GM12878 (cell line): ENCODE measurements at regions not wholly inside any gene's neighbourhood (a gene's known extent, or its start where the extent isn't known, plus 50 kb on each side); places are given as distances from the start of the nearest gene placed in this dataset.
A peak's percentile ranks its signal among the peaks of the same experiment; 100 is the strongest.
"Not testable (repeated sequence)": the region's sequence is repeated elsewhere in the genome, so short reads cannot be mapped to it uniquely, and the experiment has no call there.

ENCODE experiments used
- ATAC-seq: fragments of 200-7000 bp; cut with Tn5 transposase; 3 replicates; pipeline ENCODE4 v1.9.1; 2020; ENCODE audit warnings: mild to moderate bottlenecking, moderate library complexity
- BruUV-seq: library from RNA; stranded (reverse); fragments of 400-500 nt; replicated peaks from 2 replicates; lab custom pipeline; 2021; lab: Mats Ljungman, UMichigan
- CTCF ChIA-PET: fragments of 300-600 bp; sonication (Branson Sonifier 250); formaldehyde crosslinking; extraction: SDS; loops from one replicate; lab custom pipeline; 2021; ENCODE audit warnings: inconsistent platforms; lab: Yijun Ruan, JAX
- POLR2A ChIA-PET: fragments of 350-600 bp; formaldehyde crosslinking; extraction: SDS; loops from one replicate; lab custom pipeline; 2021; ENCODE audit warnings: inconsistent platforms; lab: Charles Lee
- RAD21 ChIA-PET: fragments of 300-600 bp; sonication (Branson Sonifier 250); formaldehyde crosslinking; loops from one replicate; lab custom pipeline; 2023; ENCODE audit warnings: antibody characterized with exemption; ENCODE audit not compliant: unreplicated experiment; lab: Charles Lee
- SMC1A ChIA-PET: fragments of 300-600 bp; sonication (Branson Sonifier 250); formaldehyde crosslinking; loops from one replicate; lab custom pipeline; 2023; ENCODE audit not compliant: unreplicated experiment, uncharacterized antibody; lab: Charles Lee
- DNase-seq: peaks from one replicate; pipeline ENCODE4 v3.0.0-alpha.2; 2011; ENCODE audit warnings: low read depth, low spot score
- FAIRE-seq: peaks from 3 replicates; lab custom pipeline; 2011; peaks lifted over from hg19 to GRCh38; lab: Jason Lieb, UNC
- H2AFZ ChIP-seq: 2 replicates; pipeline ENCODE4 v1.6.0; 2011; ENCODE audit warnings: low read depth, low read length, control low read depth; ENCODE audit not compliant: control insufficient read depth
- H3K27ac ChIP-seq: 2 replicates; pipeline ENCODE4 v1.5.1; 2011; ENCODE audit warnings: control low read depth; ENCODE audit not compliant: control insufficient read depth, insufficient read depth
- H3K27me3 ChIP-seq, 2 experiments: replicated peaks in 1 of 2; 2 replicates each; pipeline versions ENCODE4 v1.6.0 to v1.6.1; 2011; ENCODE audit warnings: low read length in 1 of 2; ENCODE audit not compliant: control insufficient read depth in 2 of 2, insufficient read depth in 2 of 2
- H3K36me3 ChIP-seq, 2 experiments: 2 replicates each; pipeline ENCODE4 v1.5.1; 2011; ENCODE audit warnings: low read length in 1 of 2; ENCODE audit not compliant: control insufficient read depth in 2 of 2, insufficient read depth in 2 of 2
- H3K4me1 ChIP-seq: 2 replicates; pipeline ENCODE4 v1.6.1; 2011; ENCODE audit warnings: mild to moderate bottlenecking, low read length, moderate library complexity, mixed read lengths; ENCODE audit not compliant: control insufficient read depth, insufficient read depth
- H3K4me2 ChIP-seq: 2 replicates; pipeline ENCODE4 v1.6.0; 2011; ENCODE audit warnings: control low read depth; ENCODE audit not compliant: control insufficient read depth, insufficient read depth
- H3K4me3 ChIP-seq: fragments of 200-600 bp; sonication (generic); 2 replicates; pipeline ENCODE4 v1.5.1; 2016
- H3K79me2 ChIP-seq: 2 replicates; pipeline ENCODE4 v1.6.0; 2011; ENCODE audit warnings: low read length; ENCODE audit not compliant: control insufficient read depth, insufficient read depth
- H3K9ac ChIP-seq: 2 replicates; pipeline ENCODE4 v1.8.0; 2011; ENCODE audit warnings: low read length, control low read depth, mixed read lengths; ENCODE audit not compliant: control insufficient read depth, insufficient read depth
- H3K9me3 ChIP-seq: replicated peaks from 3 replicates; pipeline ENCODE4 v1.5.1; 2011; ENCODE audit warnings: mild to moderate bottlenecking, low read length; ENCODE audit not compliant: control insufficient read depth, insufficient read depth
- H4K20me1 ChIP-seq: 2 replicates; pipeline ENCODE4 v1.6.0; 2011; ENCODE audit not compliant: control insufficient read depth, insufficient read depth
- SPI1 ChIP-seq: IDR thresholded peaks from 2 replicates; pipeline ENCODE4 v1.6.1; 2011; ENCODE audit warnings: low read depth, mild to moderate bottlenecking, low read length, moderate library complexity, borderline replicate concordance; ENCODE audit not compliant: insufficient read depth
- WGBS: methylation state at CpG from one replicate; pipeline ENCODE4 v1.1.6; 2016; ENCODE audit warnings: low lambda C conversion rate; ENCODE audit not compliant: insufficient replicate concordance, insufficient coverage; ENCODE audit errors: missing lambda C conversion rate; 5-methylcytosine and 5-hydroxymethylcytosine counted together
- in situ Hi-C: fragments of 300-500 bp; cut with MboI; formaldehyde crosslinking; loops from 9 replicates; pipeline ENCODE4 v1.14.3; 2018; ENCODE audit warnings: mixed read lengths
- intact Hi-C: fragments of 100-400 bp; cut with micrococcal nuclease; formaldehyde crosslinking; loops from one replicate; pipeline ENCODE4 v1.14.2; 2022; ENCODE audit not compliant: unreplicated experiment

DNA sequence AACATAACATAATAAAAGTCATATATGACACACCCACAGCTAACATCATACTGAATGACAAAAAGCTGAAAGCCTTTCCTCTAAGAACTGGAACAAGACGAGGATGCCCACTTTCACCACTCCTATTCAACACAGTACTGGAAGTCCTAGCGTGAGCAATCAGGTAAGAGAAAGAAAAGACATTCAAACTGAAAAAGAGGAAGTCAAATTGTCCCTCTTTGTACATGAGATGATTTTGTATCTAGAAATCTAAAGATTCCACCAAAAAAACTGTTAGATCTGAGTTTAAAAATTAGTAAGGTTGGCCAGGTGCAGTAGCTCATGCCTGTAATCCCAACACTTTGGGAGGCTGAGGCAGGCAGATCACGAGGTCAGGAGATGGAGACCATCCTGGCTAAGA is 70.1 kb upstream of the PROKR2 start:
- FAIRE-seq, BruUV-seq, H3K36me3 ChIP-seq, H3K4me1 ChIP-seq: not testable (repeated sequence)
- TF ChIP-seq SPI1 = 0 out of 2 replicates have a peak, but pooled peaks have one; percentile 24
- TF ChIP-seq, all 136 proteins: peak for 1; not testable (repeated sequence) for 135
- H3K27me3 ChIP-seq, H3K4me3 ChIP-seq, RAD21 ChIA-PET, H3K9me3 ChIP-seq, in situ Hi-C loops, H2AFZ ChIP-seq, ATAC-seq, POLR2A ChIA-PET, intact Hi-C loops, H3K4me2 ChIP-seq, H3K9ac ChIP-seq, H3K79me2 ChIP-seq, DNase-seq, H3K27ac ChIP-seq, H4K20me1 ChIP-seq: not testable (repeated sequence)
- 3% methylated on average over 3 of the region's 3 CpGs for WGBS
- CTCF ChIA-PET = interaction anchor here (0.6 to 0.9 kb wide), 2 partner anchors 16 to 164 kb away, joined by 3 read pairs; no protein-coding TSS in a partner anchor
- SMC1A ChIA-PET = interaction anchor here (0.7 to 1.0 kb wide), 3 partner anchors 13 to 690 kb away, joined by 3 to 4 read pairs (median 3); no protein-coding TSS in a partner anchor

DNA sequence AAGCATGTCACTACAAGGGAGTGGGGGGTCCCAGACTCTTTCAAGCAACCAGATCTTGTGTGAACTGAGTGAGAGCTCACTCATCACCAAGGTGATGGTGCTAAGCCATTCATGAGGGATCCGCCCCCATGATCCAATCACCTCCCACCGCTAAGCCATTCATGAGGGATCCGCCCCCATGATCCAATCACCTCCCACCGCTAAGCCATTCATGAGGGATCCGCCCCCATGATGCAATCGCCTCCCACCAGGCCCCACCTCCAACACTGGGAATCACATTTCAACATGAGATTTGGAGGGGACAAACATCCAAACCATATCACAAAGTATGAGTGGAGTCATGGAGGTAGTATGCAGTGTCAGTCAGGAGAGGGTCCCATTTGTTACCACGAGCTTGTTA is 64.8 kb upstream of the PROKR2 start:
- SMC1A ChIA-PET, BruUV-seq, H3K36me3 ChIP-seq, POLR2A ChIA-PET, H3K9ac ChIP-seq, CTCF ChIA-PET, H3K4me3 ChIP-seq, H3K27ac ChIP-seq, H3K9me3 ChIP-seq, H2AFZ ChIP-seq, in situ Hi-C loops, FAIRE-seq, H3K79me2 ChIP-seq, H3K4me1 ChIP-seq, H3K27me3 ChIP-seq, H3K4me2 ChIP-seq, RAD21 ChIA-PET, intact Hi-C loops, DNase-seq, H4K20me1 ChIP-seq, ATAC-seq: not testable (repeated sequence)
- WGBS = 72% methylated on average over 7 of the region's 7 CpGs
